Osteoblast (primary cell): ENCODE measurements at regions not wholly inside any gene's neighbourhood (a gene's known extent, or its start where the extent isn't known, plus 50 kb on each side); places are given as distances from the start of the nearest gene placed in this dataset.
A peak's percentile ranks its signal among the peaks of the same experiment; 100 is the strongest.

Experiments used
- DNase-seq: peaks from one replicate; pipeline ENCODE4 v3.0.0; 2011; ENCODE audit warnings: low spot score, mixed read lengths; ENCODE audit not compliant: insufficient read length; ENCODE audit errors: missing footprints
- H2AFZ ChIP-seq: 2 replicates; pipeline ENCODE4 v1.6.0; 2011; ENCODE audit warnings: mild to moderate bottlenecking, low read length
- H3K27ac ChIP-seq: 2 replicates; pipeline ENCODE4 v1.5.1; 2011; ENCODE audit warnings: mild to moderate bottlenecking, low read depth, low read length, moderate library complexity
- H3K27me3 ChIP-seq: 2 replicates; pipeline ENCODE4 v1.6.0; 2012; ENCODE audit warnings: mild to moderate bottlenecking, control low read depth, inconsistent platforms, low read length, moderate library complexity; ENCODE audit not compliant: insufficient read depth
- H3K36me3 ChIP-seq: 2 replicates; pipeline ENCODE4 v1.5.1; 2011; ENCODE audit warnings: mild to moderate bottlenecking, low read length, control low read depth, moderate library complexity; ENCODE audit not compliant: insufficient read depth
- H3K4me1 ChIP-seq: 2 replicates; pipeline ENCODE4 v1.5.1; 2011; ENCODE audit warnings: mild to moderate bottlenecking, low read length, control low read depth, moderate library complexity; ENCODE audit not compliant: insufficient read depth
- H3K4me2 ChIP-seq: 2 replicates; pipeline ENCODE4 v1.6.0; 2011; ENCODE audit warnings: mild to moderate bottlenecking, low read length; ENCODE audit not compliant: insufficient read depth
- H3K4me3 ChIP-seq: fragments of 200-600 bp; sonication (generic); 3 replicates; pipeline ENCODE4 v1.5.1; 2012; ENCODE audit warnings: mild to moderate bottlenecking, low read length, inconsistent platforms; ENCODE audit not compliant: insufficient read depth
- H3K79me2 ChIP-seq: 2 replicates; pipeline ENCODE4 v1.6.0; 2012; ENCODE audit warnings: mild to moderate bottlenecking, low read length, control low read depth, inconsistent platforms; ENCODE audit not compliant: insufficient read depth
- H3K9me3 ChIP-seq: 2 replicates; pipeline ENCODE4 v1.5.1; 2011; ENCODE audit warnings: low read depth, low read length, control low read depth
- H4K20me1 ChIP-seq: 2 replicates; pipeline ENCODE4 v1.6.0; 2012; ENCODE audit warnings: mild to moderate bottlenecking, low read length, control low read depth; ENCODE audit not compliant: insufficient read depth
- CTCF ChIP-seq: IDR thresholded peaks from 2 replicates; pipeline ENCODE4 v1.5.1; 2011; ENCODE audit warnings: mild to moderate bottlenecking, low read depth, low read length, moderate library complexity; ENCODE audit errors: extremely low read depth

GRCh38 chrX:13897566-13897965 lies 80.7 kb upstream of the GPM6B start:
- no peak for DNase-seq
- Histone ChIP-seq H3K4me3 (no peak overlapping the region), H3K27ac (no peak overlapping the region), H3K4me1 (peaks cover 47% of the 10 kb centered on the region), H4K20me1 (no peaks in the 10 kb centered on the region), H3K27me3 (peaks cover 7% of the 10 kb centered on the region), H2AFZ (no peak overlapping the region), H3K79me2 (no peaks in the 10 kb centered on the region), H3K36me3 (no peaks in the 10 kb centered on the region), H3K9me3 (no peaks in the 10 kb centered on the region), H3K4me2 (no peak overlapping the region)
- no peak for TF ChIP-seq CTCF

- Histone ChIP-seq H2AFZ (no peak overlapping the region), H3K4me3 (no peak overlapping the region), H4K20me1 (no peaks in the 10 kb centered on the region), H3K27me3 (peaks cover 10% of the 10 kb centered on the region), H3K36me3 (no peaks in the 10 kb centered on the region), H3K79me2 (no peaks in the 10 kb centered on the region), H3K4me1 (peaks cover 47% of the 10 kb centered on the region), H3K27ac (peak overlapping the region; percentile 88), H3K9me3 (no peaks in the 10 kb centered on the region), H3K4me2 (peak overlapping the region; percentile 46)
- DNase-seq, result no peak
- TF ChIP-seq CTCF, result no peak
Observed at GRCh38 chrX:13894888-13895565, 78.1 kb upstream of the GPM6B start.

GRCh38 chrX:13893826-13894225 lies 76.9 kb upstream of the GPM6B start:
- Histone ChIP-seq H2AFZ (peak overlapping the region; percentile 9), H3K79me2 (no peaks in the 10 kb centered on the region), H4K20me1 (no peaks in the 10 kb centered on the region), H3K4me1 (peaks cover 40% of the 10 kb centered on the region), H3K27ac (peak overlapping the region; percentile 88), H3K4me2 (peak overlapping the region; percentile 46), H3K4me3 (no peak overlapping the region), H3K9me3 (no peaks in the 10 kb centered on the region), H3K36me3 (no peaks in the 10 kb centered on the region), H3K27me3 (peaks cover 10% of the 10 kb centered on the region)
- no peak for DNase-seq
- TF ChIP-seq CTCF, result no peak

- Histone ChIP-seq H3K4me1 (peaks cover 32% of the 10 kb centered on the region), H3K79me2 (no peaks in the 10 kb centered on the region), H4K20me1 (no peaks in the 10 kb centered on the region), H3K9me3 (no peaks in the 10 kb centered on the region), H3K36me3 (no peaks in the 10 kb centered on the region), H3K4me2 (no peak overlapping the region), H2AFZ (no peak overlapping the region), H3K27ac (no peak overlapping the region), H3K27me3 (peaks cover 10% of the 10 kb centered on the region), H3K4me3 (no peak overlapping the region)
- DNase-seq, result no peak
- TF ChIP-seq CTCF, result no peak
Observed at GRCh38 chrX:13892856-13893255, 76.0 kb upstream of the GPM6B start.
